CD4-positive, alpha-beta T cell (primary cell): ENCODE measurements at regions not wholly inside any gene's neighbourhood (a gene's known extent, or its start where the extent isn't known, plus 50 kb on each side); places are given as distances from the start of the nearest gene placed in this dataset.

Source experiments
- ATAC-seq: fragments of 200-7000 bp; cut with Tn5 transposase; one replicate; pipeline ENCODE4 v1.10.0; 2022; ENCODE audit warnings: mild to moderate bottlenecking; ENCODE audit not compliant: poor library complexity
- CTCF ChIA-PET: fragments of 350-600 bp; sonication (Branson Sonifier 250); formaldehyde crosslinking; loops from one replicate; lab custom pipeline; 2021; ENCODE audit warnings: antibody characterized with exemption, inconsistent platforms; lab: Charles Lee
- POLR2A ChIA-PET: fragments of 350-600 bp; sonication (Branson Sonifier 250); formaldehyde crosslinking; loops from one replicate; lab custom pipeline; 2021; ENCODE audit warnings: antibody characterized with exemption, inconsistent platforms; lab: Charles Lee
- DNase-seq, 14 experiments: peaks; one replicate each; pipeline ENCODE4 v3.0.0-alpha.2; 2013 to 2020; ENCODE audit warnings: mixed read lengths in 2 of 14
- H3K27ac ChIP-seq, 2 donors: one replicate each; pipeline versions ENCODE4 v1.5.1 to v1.7.0; 2013; ENCODE audit warnings: low read length in 2 of 2, low read depth in 1 of 2, mild to moderate bottlenecking in 1 of 2
- H3K27me3 ChIP-seq, 2 experiments: 1 replicate in 1 of 2; 2 replicates in 1 of 2; pipeline versions ENCODE4 v1.6.1 to v1.7.0; 2013; ENCODE audit warnings: low read length in 2 of 2, control low read depth in 1 of 2, mild to moderate bottlenecking in 1 of 2, moderate library complexity in 1 of 2; ENCODE audit not compliant: insufficient read depth in 2 of 2, control insufficient read depth in 1 of 2
- H3K36me3 ChIP-seq: one replicate; pipeline ENCODE4 v1.6.1; 2013; ENCODE audit warnings: low read length, control low read depth; ENCODE audit not compliant: insufficient read depth
- H3K4me1 ChIP-seq: one replicate; pipeline ENCODE4 v1.6.1; 2013; ENCODE audit warnings: low read length, control low read depth; ENCODE audit not compliant: insufficient read depth
- H3K4me3 ChIP-seq: one replicate; pipeline ENCODE4 v1.5.1; 2013; ENCODE audit warnings: mild to moderate bottlenecking, low read length, moderate library complexity
- H3K9me3 ChIP-seq, 2 experiments: 1 replicate in 1 of 2; 2 replicates in 1 of 2; pipeline versions ENCODE4 v1.6.1 to v1.7.0; 2013; ENCODE audit warnings: low read length in 2 of 2, mild to moderate bottlenecking in 2 of 2, control low read depth in 1 of 2, moderate library complexity in 1 of 2; ENCODE audit not compliant: control insufficient read depth in 1 of 2, insufficient read depth in 1 of 2
- H3K27ac Mint-ChIP-seq: one replicate; pipeline ENCODE4 v1.8.0; 2020; ENCODE audit warnings: mixed read lengths
- H3K27me3 Mint-ChIP-seq: one replicate; pipeline ENCODE4 v1.8.0; 2021; ENCODE audit warnings: mixed read lengths
- H3K36me3 Mint-ChIP-seq: one replicate; pipeline ENCODE4 v1.8.0; 2021; ENCODE audit warnings: low read depth, mixed read lengths
- H3K4me1 Mint-ChIP-seq: one replicate; pipeline ENCODE4 v1.8.0; 2021; ENCODE audit warnings: low read depth, mixed read lengths
- H3K4me3 Mint-ChIP-seq: one replicate; pipeline ENCODE4 v1.8.0; 2020; ENCODE audit warnings: mild to moderate bottlenecking, mixed read lengths
- H3K9me3 Mint-ChIP-seq: one replicate; pipeline ENCODE4 v1.8.0; 2020; ENCODE audit warnings: mixed read lengths
- CTCF ChIP-seq: fragments of 200-600 bp; IDR thresholded peaks from one replicate; pipeline ENCODE4 v1.8.0; 2022; ENCODE audit warnings: antibody characterized with exemption, mild to moderate bottlenecking
- intact Hi-C, 2 experiments: fragments of 100-400 bp; cut with DNase I in 1 of 2; cut with micrococcal nuclease in 1 of 2; formaldehyde crosslinking; loops; one replicate each; pipeline versions ENCODE4 v1.15.1 to v1.9.0; 2023 to 2025; cut with DNase I, micrococcal nuclease

- CTCF ChIA-PET: no interaction called here
- Mint-ChIP-seq H3K36me3 (no peaks in the 10 kb centered on the region), H3K4me1 (no peaks in the 10 kb centered on the region), H3K27me3 (no peaks in the 10 kb centered on the region), H3K4me3 (no peak overlapping the region), H3K27ac (no peak overlapping the region), H3K9me3 (peaks cover 4% of the 10 kb centered on the region)
- ATAC-seq (no peak), DNase-seq (no peak)
- H3K4me1 ChIP-seq: no peaks in the 10 kb centered on the region
- no peaks in the 10 kb centered on the region for H3K27me3 ChIP-seq
- no peak overlapping the region for H3K27ac ChIP-seq
- no peak for TF ChIP-seq CTCF
- H3K9me3 ChIP-seq: peaks cover 0 to 27% of the 10 kb centered on the region in 2 experiments
- intact Hi-C loops: no loop called here
- H3K4me3 ChIP-seq: no peak overlapping the region
- no peaks in the 10 kb centered on the region for H3K36me3 ChIP-seq
- POLR2A ChIA-PET: no interaction called here
Measured at GRCh38 chr5:15387931-15388524, 112.0 kb upstream of the FBXL7 start.

- no peak overlapping the region for H3K4me3 ChIP-seq
- no peak for DNase-seq
- H3K36me3 ChIP-seq: no peaks in the 10 kb centered on the region
- no peaks in the 10 kb centered on the region for H3K4me1 ChIP-seq
- peaks cover 4% of the 10 kb centered on the region for H3K9me3 Mint-ChIP-seq
- H3K27ac Mint-ChIP-seq: no peak overlapping the region
- no peaks in the 10 kb centered on the region for H3K27me3 Mint-ChIP-seq
- no peak overlapping the region for H3K27ac ChIP-seq
- no peak for TF ChIP-seq CTCF
- H3K36me3 Mint-ChIP-seq: no peaks in the 10 kb centered on the region
- no peaks in the 10 kb centered on the region for H3K27me3 ChIP-seq
- H3K4me1 Mint-ChIP-seq: no peaks in the 10 kb centered on the region
- intact Hi-C loops: no loop called here
- H3K4me3 Mint-ChIP-seq: no peak overlapping the region
- CTCF ChIA-PET: no interaction called here
- ATAC-seq: no peak
- POLR2A ChIA-PET: no interaction called here
- peaks cover 0 to 27% of the 10 kb centered on the region in 2 experiments for H3K9me3 ChIP-seq
Measured at GRCh38 chr5:15386122-15386521, 113.9 kb upstream of the FBXL7 start.

- no peaks in the 10 kb centered on the region for H3K4me1 Mint-ChIP-seq
- ChIA-PET POLR2A (no interaction called here), CTCF (no interaction called here)
- no peak overlapping the region for H3K27ac Mint-ChIP-seq
- no peak overlapping the region for H3K4me3 Mint-ChIP-seq
- no peak overlapping the region for H3K4me3 ChIP-seq
- intact Hi-C loops: no loop called here
- no peak overlapping the region for H3K27ac ChIP-seq
- no peak for ATAC-seq
- no peaks in the 10 kb centered on the region for H3K27me3 ChIP-seq
- no peaks in the 10 kb centered on the region for H3K36me3 Mint-ChIP-seq
- no peaks in the 10 kb centered on the region for H3K4me1 ChIP-seq
- H3K27me3 Mint-ChIP-seq: no peaks in the 10 kb centered on the region
- peaks cover 4% of the 10 kb centered on the region for H3K9me3 Mint-ChIP-seq
- peaks cover 0 to 27% of the 10 kb centered on the region in 2 experiments for H3K9me3 ChIP-seq
- no peak for TF ChIP-seq CTCF
- DNase-seq: no peak
- H3K36me3 ChIP-seq: no peaks in the 10 kb centered on the region
Measured at GRCh38 chr5:15385553-15385952, 114.4 kb upstream of the FBXL7 start.
